Activated CD8-positive, alpha-beta T cell treated with anti-CD3 and anti-CD28 coated beads for 36 hours (primary cell): ENCODE measurements at regions not wholly inside any gene's neighbourhood (a gene's known extent, or its start where the extent isn't known, plus 50 kb on each side); places are given as distances from the start of the nearest gene placed in this dataset.

ENCODE experiments used
- ATAC-seq: fragments of 200-7000 bp; cut with Tn5 transposase; one replicate; pipeline ENCODE4 v1.10.0; 2021; ENCODE audit warnings: mild to moderate bottlenecking, moderate library complexity
- CTCF ChIA-PET: fragments of 350-600 bp; sonication (Branson Sonifier 250); formaldehyde crosslinking; loops from one replicate; lab custom pipeline; 2021; ENCODE audit warnings: antibody characterized with exemption; lab: Charles Lee
- POLR2A ChIA-PET: fragments of 350-600 bp; sonication (Branson Sonifier 250); formaldehyde crosslinking; loops from one replicate; lab custom pipeline; 2021; ENCODE audit warnings: antibody characterized with exemption; lab: Charles Lee
- DNase-seq: peaks from one replicate; pipeline ENCODE4 v3.0.0-alpha.2; 2020
- H3K27ac Mint-ChIP-seq: one replicate; pipeline ENCODE4 v1.8.0; 2021; ENCODE audit warnings: mild to moderate bottlenecking, mixed read lengths
- H3K27me3 Mint-ChIP-seq: one replicate; pipeline ENCODE4 v1.8.0; 2021; ENCODE audit warnings: mixed read lengths
- H3K36me3 Mint-ChIP-seq: one replicate; pipeline ENCODE4 v1.8.0; 2021; ENCODE audit warnings: low read depth, mixed read lengths
- H3K4me1 Mint-ChIP-seq: one replicate; pipeline ENCODE4 v1.8.0; 2021; ENCODE audit warnings: low read depth, mixed read lengths
- H3K4me3 Mint-ChIP-seq: one replicate; pipeline ENCODE4 v1.8.0; 2021; ENCODE audit warnings: mild to moderate bottlenecking, moderate library complexity, mixed read lengths
- H3K9me3 Mint-ChIP-seq: one replicate; pipeline ENCODE4 v1.8.0; 2021; ENCODE audit warnings: mixed read lengths
- CTCF ChIP-seq: fragments of 200-600 bp; IDR thresholded peaks from one replicate; pipeline ENCODE4 v1.8.0; 2022; ENCODE audit warnings: antibody characterized with exemption, mild to moderate bottlenecking
- intact Hi-C: fragments of 100-400 bp; cut with micrococcal nuclease; formaldehyde crosslinking; loops from one replicate; pipeline ENCODE4 v1.10.0; 2022

- DNase-seq (no peak), ATAC-seq (no peak)
- ChIA-PET POLR2A (no interaction called here), CTCF (no interaction called here)
- peaks cover 10% of the 10 kb centered on the region for H3K9me3 Mint-ChIP-seq
- intact Hi-C loops, result no loop called here
- no peak overlapping the region for H3K4me3 Mint-ChIP-seq
- H3K27ac Mint-ChIP-seq, result no peak overlapping the region
- H3K36me3 Mint-ChIP-seq, result no peaks in the 10 kb centered on the region
- TF ChIP-seq CTCF, result no peak
- no peaks in the 10 kb centered on the region for H3K4me1 Mint-ChIP-seq
- no peaks in the 10 kb centered on the region for H3K27me3 Mint-ChIP-seq
Measured at GRCh38 chr16:65967376-65967775, 399.1 kb upstream of the CDH5 start.

DNA sequence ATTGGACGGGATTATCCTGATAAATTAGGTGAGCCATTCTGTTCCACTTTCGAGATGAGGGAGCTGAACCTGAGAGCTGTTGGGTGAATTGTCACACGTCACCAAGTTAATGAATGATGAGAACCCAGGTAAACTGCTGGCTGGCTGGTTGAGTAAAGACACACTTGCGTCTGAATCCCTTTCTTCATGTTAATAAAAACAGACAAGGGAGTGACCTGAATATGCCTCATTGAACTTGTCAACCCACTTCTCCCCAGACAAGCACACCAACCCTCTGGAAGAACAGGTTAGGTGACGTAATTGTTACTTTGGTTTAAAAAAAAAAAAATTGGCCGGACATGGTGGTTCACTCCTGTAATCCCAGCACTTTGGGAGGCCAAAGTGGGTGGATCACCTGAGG is 400.9 kb upstream of the CDH5 start:
- no peak overlapping the region for H3K27ac Mint-ChIP-seq
- no peak for ATAC-seq
- ChIA-PET CTCF (no interaction called here), POLR2A (no interaction called here)
- H3K4me1 Mint-ChIP-seq, result no peaks in the 10 kb centered on the region
- no peaks in the 10 kb centered on the region for H3K36me3 Mint-ChIP-seq
- no peak for DNase-seq
- no peaks in the 10 kb centered on the region for H3K27me3 Mint-ChIP-seq
- TF ChIP-seq CTCF, result no peak
- intact Hi-C loops, result no loop called here
- H3K9me3 Mint-ChIP-seq, result peaks cover 4% of the 10 kb centered on the region
- H3K4me3 Mint-ChIP-seq, result no peak overlapping the region

- Mint-ChIP-seq H3K9me3 (no peaks in the 10 kb centered on the region), H3K27ac (no peak overlapping the region), H3K27me3 (no peaks in the 10 kb centered on the region), H3K36me3 (no peaks in the 10 kb centered on the region), H3K4me3 (no peak overlapping the region), H3K4me1 (no peaks in the 10 kb centered on the region)
- no peak for ATAC-seq
- intact Hi-C loops, result no loop called here
- DNase-seq, result no peak
- TF ChIP-seq CTCF, result no peak
- ChIA-PET CTCF (no interaction called here), POLR2A (no interaction called here)
Measured at GRCh38 chr16:65964752-65965151, 401.7 kb upstream of the CDH5 start.

DNA sequence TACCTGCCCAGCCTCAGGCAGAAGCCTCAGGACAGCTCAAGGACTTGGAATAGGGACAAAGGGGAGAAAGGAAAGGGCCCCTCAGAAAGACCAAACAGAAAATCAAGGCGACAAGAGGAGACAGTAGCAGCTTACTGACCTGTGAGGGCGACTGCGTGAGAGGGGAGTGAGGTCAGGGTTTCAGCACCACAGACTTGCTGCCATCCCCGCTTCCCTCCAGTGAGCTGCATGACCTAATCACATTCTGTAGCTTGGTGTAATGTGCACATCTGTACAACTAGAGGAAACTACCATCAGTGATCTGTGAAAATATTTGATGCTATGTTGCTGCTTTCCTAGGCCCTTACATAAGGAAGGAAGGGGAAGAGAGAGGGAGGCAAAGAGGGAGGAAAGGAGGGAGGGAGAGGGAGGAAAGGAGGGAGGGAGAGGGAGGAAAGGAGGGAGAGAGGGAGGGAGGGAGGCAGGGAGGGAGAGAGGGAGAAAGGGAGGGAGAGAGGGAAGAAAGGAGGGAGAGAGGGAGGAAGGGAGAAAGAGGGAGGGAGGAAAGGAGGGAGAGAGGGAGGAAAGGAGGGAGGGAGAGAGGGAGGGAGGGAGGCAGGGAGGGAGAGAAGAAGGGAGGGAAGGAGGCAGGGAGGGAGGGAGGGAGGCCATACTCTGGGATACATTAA is 404.9 kb upstream of the CDH5 start:
- Mint-ChIP-seq H3K4me3 (no peak overlapping the region), H3K9me3 (no peaks in the 10 kb centered on the region), H3K27ac (no peak overlapping the region), H3K27me3 (no peaks in the 10 kb centered on the region), H3K4me1 (no peaks in the 10 kb centered on the region), H3K36me3 (no peaks in the 10 kb centered on the region)
- ATAC-seq, result no peak
- intact Hi-C loops, result no loop called here
- no peak for DNase-seq
- ChIA-PET CTCF (no interaction called here), POLR2A (no interaction called here)
- TF ChIP-seq CTCF, result no peak

DNA sequence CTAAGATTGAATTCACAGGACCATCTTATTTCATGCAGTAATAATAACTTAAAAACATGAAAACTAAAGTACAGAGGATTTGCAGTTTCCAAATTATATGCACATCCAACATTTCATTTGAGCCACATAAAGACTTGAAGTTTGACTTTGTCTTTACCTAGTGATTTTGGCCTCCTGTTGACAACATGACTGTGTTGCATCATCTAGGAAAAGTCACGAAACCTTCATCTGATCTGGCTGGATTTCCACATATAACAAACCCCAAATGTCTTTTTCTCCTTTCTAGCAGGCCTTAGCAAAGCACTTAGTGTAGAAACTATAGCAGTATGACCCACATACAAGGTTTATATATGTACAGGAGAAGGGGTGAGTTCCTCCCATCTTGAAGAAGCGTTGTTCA is 406.5 kb upstream of the CDH5 start:
- H3K36me3 Mint-ChIP-seq, result no peaks in the 10 kb centered on the region
- no peak overlapping the region for H3K4me3 Mint-ChIP-seq
- no peaks in the 10 kb centered on the region for H3K9me3 Mint-ChIP-seq
- H3K4me1 Mint-ChIP-seq, result no peaks in the 10 kb centered on the region
- POLR2A ChIA-PET, result no interaction called here
- no peak for DNase-seq
- no peak overlapping the region for H3K27ac Mint-ChIP-seq
- no peak for TF ChIP-seq CTCF
- H3K27me3 Mint-ChIP-seq, result no peaks in the 10 kb centered on the region
- intact Hi-C loops, result no loop called here
- CTCF ChIA-PET, result no interaction called here
- ATAC-seq, result no peak
